Heart right ventricle (tissue), 16 donors: ENCODE measurements at regions not wholly inside any gene's neighbourhood (a gene's known extent, or its start where the extent isn't known, plus 50 kb on each side); places are given as distances from the start of the nearest gene placed in this dataset.

Experiments
- ATAC-seq, 8 donors: fragments of 200-7000 bp; cut with Tn5 transposase; one replicate each; pipeline ENCODE4 v1.9.1; 2020; ENCODE audit warnings: mild to moderate bottlenecking in 8 of 8, moderate library complexity in 8 of 8, moderate number of reproducible peaks in 1 of 8
- DNase-seq, 2 donors: peaks; one replicate each; pipeline ENCODE4 v3.0.0-alpha.2; 2020
- H3K27ac ChIP-seq, 10 donors: fragments of 200-600 bp; sonication (generic) in 2 of 10; one replicate each; pipeline versions ENCODE4 v1.5.0 to v1.8.0; 2020 to 2022; ENCODE audit warnings: mild to moderate bottlenecking in 3 of 10
- H3K27me3 ChIP-seq, 7 donors: fragments of 200-600 bp; one replicate each; pipeline ENCODE4 v1.8.0; 2021 to 2022; ENCODE audit warnings: mild to moderate bottlenecking in 2 of 7
- H3K36me3 ChIP-seq, 9 donors: fragments of 200-600 bp; sonication (generic) in 1 of 9; one replicate each; pipeline versions ENCODE4 v1.5.0 to v1.8.0; 2020 to 2022; ENCODE audit warnings: mild to moderate bottlenecking in 2 of 9
- H3K4me1 ChIP-seq, 9 donors: fragments of 200-600 bp; sonication (generic) in 1 of 9; one replicate each; pipeline versions ENCODE4 v1.5.0 to v1.8.0; 2020 to 2022; ENCODE audit warnings: mild to moderate bottlenecking in 4 of 9
- H3K4me3 ChIP-seq, 10 donors: fragments of 200-600 bp; sonication (generic) in 2 of 10; one replicate each; pipeline versions ENCODE4 v1.5.0 to v1.8.0; 2020 to 2022; ENCODE audit warnings: mild to moderate bottlenecking in 7 of 10, moderate library complexity in 2 of 10
- H3K9me3 ChIP-seq, 11 donors: fragments of 200-600 bp in 10 of 11; sonication (generic) in 2 of 11; one replicate each; pipeline versions ENCODE4 v1.5.0 to v1.8.0; 2013 to 2022; ENCODE audit warnings: mild to moderate bottlenecking in 2 of 11, control low read depth in 1 of 11, moderate library complexity in 1 of 11
- CTCF ChIP-seq, 9 donors: fragments of 200-600 bp; sonication (generic) in 2 of 9; IDR thresholded peaks; one replicate each; pipeline versions ENCODE4 v1.5.0 to v1.8.0; 2021 to 2022; ENCODE audit warnings: antibody characterized with exemption in 9 of 9, mild to moderate bottlenecking in 5 of 9, moderate library complexity in 1 of 9
- WGBS, 2 donors: extraction: QIAGEN DNeasy Blood & Tissue Kit; methylation state at CpG; one replicate each; pipeline ENCODE4 v1.1.7; 2013; ENCODE audit warnings: inconsistent platforms in 1 of 2; 5-methylcytosine and 5-hydroxymethylcytosine counted together
- intact Hi-C, 10 donors: fragments of 100-400 bp; cut with DNase I; formaldehyde crosslinking; loops; one replicate each; pipeline versions ENCODE4 v1.11.1 to v1.14.2; 2022
- donor health status: Arrhythmogenic right ventricular cardiomyopathy.
- donor health status: ischemic (EF 13 %, LVEDD 7.1; RV severe dilation, severe dysfunction).
- donor health status: healthy with polysubstance abuse.
- donor health status: DM: no; HTN: yes; CAD: no.
- donor health status: DM: no; HTN: no; CAD: no.
- donor health status: ischemic (EF 25% LVEDD 6.9; RV normal size, moderate dysfunction).
- donor health status: ischemic (EF 25% LVEDD 5.7; RV mildly dilated, moderate dysfunction).
- donor health status: healthy.
- donor health status: DM: yes; HTN: yes; CAD: no.
- donor health status: Ischemic cardiomyopathy.
- donor health status: ischemic (EF 35%, LVEDD 5.7; RV mildly dilated, moderate dysfunction).
- donor health status: nonischemic (EF 11% LVEDD 7.7; RV severe dilation, severe dysfunction).
- donor health status: DM: yes; HTN: yes; CAD: no.
- donor health status: PGD.
- donor health status: ischemic (EF 29% LVEDD 5.4; RV normal size, mild dysfunction).
- donor health status: nonischemic (EF 23%, LVEDD 6.1; RV moderate dilation, normal function).

GRCh38 chr1:188599313-188599712, 1770.6 kb downstream of the PLA2G4A start:
- Histone ChIP-seq H3K4me1 (no peaks in the 10 kb centered on the region), H3K27ac (no peak overlapping the region), H3K4me3 (no peak overlapping the region), H3K36me3 (no peaks in the 10 kb centered on the region), H3K9me3 (no peaks in the 10 kb centered on the region), H3K27me3 (no peaks in the 10 kb centered on the region)
- no peak for TF ChIP-seq CTCF (IDR thresholded peaks at IDR 0.05)
- intact Hi-C loops = no loop called here
- 73 to 84% methylated on average over 2 of the region's 2 CpGs for WGBS, 2 donors
- ATAC-seq (no peak), DNase-seq (no peak)

GRCh38 chr1:188611432-188611831, 1782.7 kb downstream of the PLA2G4A start:
- no peak overlapping the region for H3K4me3 ChIP-seq
- ATAC-seq (no peak), DNase-seq (no peak)
- H3K27me3 ChIP-seq = no peaks in the 10 kb centered on the region
- no peaks in the 10 kb centered on the region for H3K4me1 ChIP-seq
- 82 to 88% methylated on average over 4 of the region's 4 CpGs for WGBS, 2 donors
- intact Hi-C loops = no loop called here
- no peak overlapping the region for H3K27ac ChIP-seq
- TF ChIP-seq CTCF (IDR thresholded peaks at IDR 0.05) = no peak
- H3K36me3 ChIP-seq = no peaks in the 10 kb centered on the region
- H3K9me3 ChIP-seq = peaks cover 0 to 57% (median 7%) of the 10 kb centered on the region in 11 donors

GRCh38 chr1:188615321-188615720, 1786.6 kb downstream of the PLA2G4A start:
- intact Hi-C loops = no loop called here
- no peaks in the 10 kb centered on the region for H3K4me1 ChIP-seq
- H3K27me3 ChIP-seq = no peaks in the 10 kb centered on the region
- 80 to 81% methylated on average over 1 of the region's 1 CpG for WGBS, 2 donors
- ATAC-seq = no peak
- no peak overlapping the region for H3K27ac ChIP-seq
- no peak for DNase-seq
- peaks cover 0 to 35% (median 7%) of the 10 kb centered on the region in 11 donors for H3K9me3 ChIP-seq
- no peak overlapping the region for H3K4me3 ChIP-seq
- no peak for TF ChIP-seq CTCF (IDR thresholded peaks at IDR 0.05)
- no peaks in the 10 kb centered on the region for H3K36me3 ChIP-seq

GRCh38 chr1:188620236-188620635, 1791.5 kb downstream of the PLA2G4A start:
- H3K27ac ChIP-seq = no peak overlapping the region
- peaks cover 0 to 14% (median 0%) of the 10 kb centered on the region in 11 donors for H3K9me3 ChIP-seq
- no peaks in the 10 kb centered on the region for H3K4me1 ChIP-seq
- TF ChIP-seq CTCF (IDR thresholded peaks at IDR 0.05) = no peak
- no peak for ATAC-seq
- no peak for DNase-seq
- no peak overlapping the region for H3K4me3 ChIP-seq
- H3K36me3 ChIP-seq = no peaks in the 10 kb centered on the region
- no peaks in the 10 kb centered on the region for H3K27me3 ChIP-seq
- intact Hi-C loops = no loop called here
- 89 to 93% methylated on average over 4 of the region's 4 CpGs for WGBS, 2 donors
